Nephron (organoid): ENCODE measurements at regions not wholly inside any gene's neighbourhood (a gene's known extent, or its start where the extent isn't known, plus 50 kb on each side); places are given as distances from the start of the nearest gene placed in this dataset.
A peak's percentile ranks its signal among the peaks of the same experiment; 100 is the strongest.

Source experiments
- H3K27ac Mint-ChIP-seq, 3 experiments: 2 replicates each; pipeline ENCODE4 v1.8.0; 2020; ENCODE audit warnings: mixed read lengths in 3 of 3, mild to moderate bottlenecking in 2 of 3, moderate library complexity in 1 of 3
- H3K27me3 Mint-ChIP-seq: 2 replicates; pipeline ENCODE4 v1.8.0; 2021; ENCODE audit warnings: low read depth, mild to moderate bottlenecking, moderate library complexity, mixed read lengths
- H3K36me3 Mint-ChIP-seq: 2 replicates; pipeline ENCODE4 v1.8.0; 2020; ENCODE audit warnings: low read depth, mixed read lengths
- H3K4me1 Mint-ChIP-seq: 2 replicates; pipeline ENCODE4 v1.8.0; 2020; ENCODE audit warnings: mixed read lengths
- H3K4me3 Mint-ChIP-seq, 3 experiments: 2 replicates each; pipeline ENCODE4 v1.8.0; 2020; ENCODE audit warnings: mild to moderate bottlenecking in 3 of 3, mixed read lengths in 3 of 3, moderate library complexity in 2 of 3
- H3K9me3 Mint-ChIP-seq: 2 replicates; pipeline ENCODE4 v1.8.0; 2020; ENCODE audit warnings: mixed read lengths
- CTCF ChIP-seq, 3 experiments: fragments of 200-600 bp; sonication (generic); IDR thresholded peaks; one replicate each; pipeline ENCODE4 v1.5.0; 2021; ENCODE audit warnings: antibody characterized with exemption in 3 of 3; ENCODE audit not compliant: unreplicated experiment in 3 of 3

GRCh38 chr16:65831903-65832666 is 534.4 kb upstream of the CDH5 start:
- Mint-ChIP-seq H3K27ac (peak overlapping the region in 2 of 3 experiments; percentile 30 to 56), H3K27me3 (no peaks in the 10 kb centered on the region), H3K4me1 (peaks cover 14% of the 10 kb centered on the region), H3K36me3 (no peaks in the 10 kb centered on the region), H3K9me3 (no peaks in the 10 kb centered on the region), H3K4me3 (no peak overlapping the region)
- TF ChIP-seq CTCF (IDR thresholded peaks at IDR 0.05; ENCODE audit: unreplicated experiment in 3 of 3): no peak

GRCh38 chr16:65829076-65829475 is 537.4 kb upstream of the CDH5 start:
- Mint-ChIP-seq H3K9me3 (peaks cover 2% of the 10 kb centered on the region), H3K4me1 (peaks cover 14% of the 10 kb centered on the region), H3K27me3 (no peaks in the 10 kb centered on the region), H3K36me3 (no peaks in the 10 kb centered on the region), H3K27ac (no peak overlapping the region), H3K4me3 (no peak overlapping the region)
- no peak for TF ChIP-seq CTCF (IDR thresholded peaks at IDR 0.05; ENCODE audit: unreplicated experiment in 3 of 3)

- H3K36me3 Mint-ChIP-seq: no peaks in the 10 kb centered on the region
- H3K4me1 Mint-ChIP-seq: peaks cover 9% of the 10 kb centered on the region
- TF ChIP-seq CTCF (IDR thresholded peaks at IDR 0.05; ENCODE audit: unreplicated experiment in 3 of 3): no peak
- H3K9me3 Mint-ChIP-seq: peaks cover 2% of the 10 kb centered on the region
- H3K27me3 Mint-ChIP-seq: no peaks in the 10 kb centered on the region
- no peak overlapping the region for H3K27ac Mint-ChIP-seq
- no peak overlapping the region for H3K4me3 Mint-ChIP-seq
Measured at GRCh38 chr16:65828296-65828695, 538.2 kb upstream of the CDH5 start.

- no peaks in the 10 kb centered on the region for H3K27me3 Mint-ChIP-seq
- no peaks in the 10 kb centered on the region for H3K36me3 Mint-ChIP-seq
- H3K27ac Mint-ChIP-seq: no peak overlapping the region
- peaks cover 2% of the 10 kb centered on the region for H3K9me3 Mint-ChIP-seq
- TF ChIP-seq CTCF (IDR thresholded peaks at IDR 0.05; ENCODE audit: unreplicated experiment in 3 of 3): no peak
- no peaks in the 10 kb centered on the region for H3K4me1 Mint-ChIP-seq
- H3K4me3 Mint-ChIP-seq: no peak overlapping the region
Measured at GRCh38 chr16:65827231-65827630, 539.3 kb upstream of the CDH5 start.

- H3K27ac Mint-ChIP-seq: no peak overlapping the region
- no peaks in the 10 kb centered on the region for H3K4me1 Mint-ChIP-seq
- no peaks in the 10 kb centered on the region for H3K36me3 Mint-ChIP-seq
- no peaks in the 10 kb centered on the region for H3K27me3 Mint-ChIP-seq
- TF ChIP-seq CTCF (IDR thresholded peaks at IDR 0.05; ENCODE audit: unreplicated experiment in 3 of 3): no peak
- peaks cover 5% of the 10 kb centered on the region for H3K9me3 Mint-ChIP-seq
- no peak overlapping the region for H3K4me3 Mint-ChIP-seq
Measured at GRCh38 chr16:65825191-65825856, 541.2 kb upstream of the CDH5 start.
